Stomach (tissue), 4 donors: ENCODE measurements at regions not wholly inside any gene's neighbourhood (a gene's known extent, or its start where the extent isn't known, plus 50 kb on each side); places are given as distances from the start of the nearest gene placed in this dataset.

Experiments used
- CTCF ChIP-seq, 7 experiments: fragments of 450-650 bp in 4 of 7; fragments of 200-600 bp in 3 of 7; sonication (generic) in 3 of 7; IDR thresholded peaks; one replicate each; pipeline ENCODE4 v1.5.1; 2016 to 2019; ENCODE audit warnings: antibody characterized with exemption in 7 of 7, control low read depth in 2 of 7, mild to moderate bottlenecking in 1 of 7
- EP300 ChIP-seq: sonication (generic); formaldehyde crosslinking; IDR thresholded peaks from one replicate; pipeline ENCODE4 v1.6.1; 2017; ENCODE audit warnings: antibody characterized with exemption
- POLR2A ChIP-seq, 4 donors: fragments of 450-650 bp; IDR thresholded peaks; one replicate each; pipeline ENCODE4 v1.6.1; 2016; ENCODE audit warnings: antibody characterized with exemption in 4 of 4, control low read depth in 2 of 4, mild to moderate bottlenecking in 1 of 4, moderate library complexity in 1 of 4
- POLR2AphosphoS5 ChIP-seq, 3 donors: sonication (generic); formaldehyde crosslinking; IDR thresholded peaks; one replicate each; pipeline ENCODE4 v1.6.1; 2016; ENCODE audit warnings: antibody characterized with exemption in 3 of 3

GRCh38 chr12:17142856-17143255, 536.9 kb upstream of the LMO3 start:
- TF ChIP-seq CTCF (IDR thresholded peaks at IDR 0.05) = no peak
- no peak for TF ChIP-seq POLR2A (IDR thresholded peaks at IDR 0.05)
- TF ChIP-seq EP300 = no peak
- TF ChIP-seq POLR2AphosphoS5 (IDR thresholded peaks at IDR 0.05) = no peak
